Adipose tissue (tissue), 3 donors: ENCODE measurements at regions not wholly inside any gene's neighbourhood (a gene's known extent, or its start where the extent isn't known, plus 50 kb on each side); places are given as distances from the start of the nearest gene placed in this dataset.

Experiments
- H3K27ac ChIP-seq: one replicate; pipeline ENCODE4 v1.5.1; 2013; ENCODE audit warnings: low read depth, low read length
- WGBS, 3 donors: extraction: QIAGEN DNeasy Blood & Tissue Kit; methylation state at CpG; one replicate each; pipeline ENCODE4 v1.1.7; 2013; 5-methylcytosine and 5-hydroxymethylcytosine counted together
- donor health status: healthy with polysubstance abuse.
- donor health status: Bipolar disorder and iron deficiency.
- donor health status: healthy.

- H3K27ac ChIP-seq, result no peak overlapping the region
- whole genome bisulfite sequencing, 3 donors, result 84 to 90% (median 85%) methylated on average over 22 of the region's 22 CpGs
These were observed 115.9 kb downstream of the ASB7 start for GRCh38 chr15:100718075-100718980.

GRCh38 chr15:100720406-100720967 is 118.1 kb downstream of the ASB7 start:
- 79 to 86% (median 85%) methylated on average over 9 of the region's 9 CpGs for WGBS, 3 donors

GRCh38 chr15:100721758-100722550 is 119.6 kb downstream of the ASB7 start:
- H3K27ac ChIP-seq, result peak overlapping the region; percentile 87
- WGBS, 3 donors, result 34 to 42% (median 41%) methylated on average over 12 of the region's 12 CpGs

More at GRCh38 chr15:100720406-100720967, 118.1 kb downstream of the ASB7 start:
- H3K27ac ChIP-seq, result peak overlapping the region; percentile 25

- WGBS, 3 donors, result 70 to 74% (median 71%) methylated on average over 3 of the region's 3 CpGs
- peak overlapping the region; percentile 64 for H3K27ac ChIP-seq
These were observed 120.3 kb downstream of the ASB7 start for GRCh38 chr15:100722551-100723314.

GRCh38 chr15:100723315-100723801 is 121.0 kb downstream of the ASB7 start:
- 77 to 92% (median 87%) methylated on average over 6 of the region's 6 CpGs for WGBS, 3 donors
- peak overlapping the region; percentile 64 for H3K27ac ChIP-seq

GRCh38 chr15:100725121-100726069 is 123.0 kb downstream of the ASB7 start:
- no peak overlapping the region for H3K27ac ChIP-seq
- WGBS, 3 donors, result 74 to 82% (median 75%) methylated on average over 10 of the region's 10 CpGs

GRCh38 chr15:100726070-100726420 is 123.7 kb downstream of the ASB7 start:
- 83 to 96% (median 94%) methylated on average over 7 of the region's 7 CpGs for WGBS, 3 donors
- H3K27ac ChIP-seq, result no peak overlapping the region

GRCh38 chr15:100726421-100727190 is 124.2 kb downstream of the ASB7 start:
- WGBS, 3 donors, result 84 to 89% (median 85%) methylated on average over 15 of the region's 15 CpGs
- H3K27ac ChIP-seq, result no peak overlapping the region

GRCh38 chr15:100727291-100727851 is 125.0 kb downstream of the ASB7 start:
- no peak overlapping the region for H3K27ac ChIP-seq
- WGBS, 3 donors, result 67 to 77% (median 68%) methylated on average over 21 of the region's 21 CpGs

GRCh38 chr15:100728371-100729201 is 126.2 kb downstream of the ASB7 start:
- 73 to 75% (median 74%) methylated on average over 17 of the region's 17 CpGs for WGBS, 3 donors
- no peak overlapping the region for H3K27ac ChIP-seq

- 94 to 95% (median 94%) methylated on average over 6 of the region's 6 CpGs for WGBS, 3 donors
- H3K27ac ChIP-seq, result no peak overlapping the region
These were observed 127.1 kb downstream of the ASB7 start for GRCh38 chr15:100729461-100729860.

- 79 to 94% (median 92%) methylated on average over 4 to 7 of the region's 7 CpGs for WGBS, 3 donors
- H3K27ac ChIP-seq, result no peak overlapping the region
These were observed 127.7 kb downstream of the ASB7 start for GRCh38 chr15:100730129-100730528.

- 89 to 96% (median 93%) methylated on average over 7 of the region's 7 CpGs for WGBS, 3 donors
- H3K27ac ChIP-seq, result no peak overlapping the region
These were observed 128.4 kb downstream of the ASB7 start for GRCh38 chr15:100730655-100731266.

GRCh38 chr15:100731267-100732152 is 129.1 kb downstream of the ASB7 start:
- 88 to 93% (median 90%) methylated on average over 10 of the region's 10 CpGs for WGBS, 3 donors
- no peak overlapping the region for H3K27ac ChIP-seq
